GM18909 (cell line): ENCODE measurements at regions not wholly inside any gene's neighbourhood (a gene's known extent, or its start where the extent isn't known, plus 50 kb on each side); places are given as distances from the start of the nearest gene placed in this dataset.

ENCODE experiments used
- ATAC-seq: cut with Tn5 transposase; IDR thresholded peaks from one replicate; pipeline ENCODE4 v1.9.1; 2021; ENCODE audit warnings: mild to moderate bottlenecking; ENCODE audit not compliant: unreplicated experiment, poor library complexity

DNA sequence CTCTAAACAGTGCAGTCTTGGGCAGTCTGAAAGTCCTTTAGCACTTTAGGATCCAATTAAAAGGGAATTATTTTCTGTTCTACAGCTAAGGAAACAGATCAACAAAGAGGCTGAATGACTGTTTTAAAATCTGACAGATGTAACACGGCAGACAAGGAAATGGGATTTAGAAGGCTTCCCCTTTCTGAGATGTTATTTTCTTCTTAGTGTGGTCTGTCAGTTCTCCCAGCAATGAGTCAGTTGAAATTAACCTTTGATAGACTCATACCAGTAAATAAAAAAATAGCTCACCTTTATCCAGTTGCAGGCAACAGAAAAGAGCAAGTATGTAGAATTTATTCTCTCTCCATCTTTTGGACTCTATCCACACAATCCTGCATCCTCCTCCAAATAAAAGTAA lies 98.1 kb downstream of the NEDD1 start:
- ATAC-seq = no peak

DNA sequence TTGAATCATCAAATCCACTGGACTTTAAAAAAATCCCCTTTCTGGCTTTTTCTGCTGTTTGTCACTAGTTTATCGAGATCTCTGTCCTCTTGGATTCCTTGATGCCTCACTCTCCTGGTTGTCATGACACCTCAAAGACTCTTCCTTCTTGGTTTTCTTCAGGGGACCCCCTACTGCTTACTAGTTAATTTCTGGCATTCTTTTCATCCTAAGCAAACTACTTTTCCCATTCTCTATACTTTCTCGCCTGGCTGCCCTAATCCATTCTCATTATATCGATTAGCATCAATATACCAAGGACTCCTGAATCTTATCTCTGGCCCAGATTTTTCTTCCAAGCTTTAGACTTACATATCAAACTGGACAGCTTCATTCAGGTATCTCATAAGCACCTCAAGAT lies 98.6 kb downstream of the NEDD1 start:
- no peak for ATAC-seq

DNA sequence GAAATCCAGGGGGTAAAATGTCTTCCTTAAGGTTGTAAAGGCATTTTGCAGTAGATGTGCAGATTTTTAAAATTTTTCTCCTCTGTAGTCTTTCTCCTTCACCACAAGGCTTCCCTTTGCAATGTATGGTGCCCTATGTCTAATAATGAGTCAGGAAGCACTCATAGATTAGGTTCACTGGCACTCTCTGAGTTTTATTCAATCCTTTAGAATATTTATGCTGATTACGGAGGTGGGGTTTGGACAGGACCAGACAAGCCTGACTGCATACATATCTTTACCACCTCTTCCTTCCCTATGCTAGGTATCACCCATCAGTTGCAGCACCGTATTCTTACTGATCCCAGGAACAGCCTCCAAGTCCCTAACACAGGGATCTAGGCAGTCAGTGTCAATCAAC lies 99.5 kb downstream of the NEDD1 start:
- no peak for ATAC-seq

- no peak for ATAC-seq
These were observed 109.1 kb downstream of the NEDD1 start for GRCh38 chr12:97016163-97016562.

GRCh38 chr12:97017213-97017612 lies 110.2 kb downstream of the NEDD1 start:
- no peak for ATAC-seq

GRCh38 chr12:97022536-97023230 lies 115.6 kb downstream of the NEDD1 start:
- no peak for ATAC-seq

- ATAC-seq = no peak
These were observed 117.3 kb downstream of the NEDD1 start for GRCh38 chr12:97024393-97024792.

DNA sequence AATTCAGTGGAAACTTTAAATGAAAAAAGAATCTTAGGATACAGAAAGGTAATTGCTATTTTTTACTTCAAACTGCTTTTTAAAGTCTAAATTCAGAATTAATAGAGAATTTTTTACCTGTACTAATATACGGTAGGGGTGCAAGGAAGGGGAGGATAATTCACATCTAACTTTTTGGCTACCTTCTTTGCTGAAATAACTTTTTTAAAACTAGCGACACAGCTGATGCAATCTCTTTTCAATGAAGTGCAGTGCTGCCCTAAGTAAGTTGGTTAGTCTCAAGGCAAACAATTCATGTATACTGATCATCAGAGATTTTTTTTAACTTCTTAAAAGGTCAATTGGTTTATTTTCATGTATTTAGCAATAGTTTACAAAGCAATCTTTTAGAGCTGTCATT lies 119.8 kb downstream of the NEDD1 start:
- ATAC-seq = no peak

GRCh38 chr12:97027482-97027881 lies 120.4 kb downstream of the NEDD1 start:
- no peak for ATAC-seq

- ATAC-seq = no peak
These were observed 131.1 kb downstream of the NEDD1 start for GRCh38 chr12:97038131-97038530.

- ATAC-seq = no peak
These were observed 131.8 kb downstream of the NEDD1 start for GRCh38 chr12:97038834-97039233.

DNA sequence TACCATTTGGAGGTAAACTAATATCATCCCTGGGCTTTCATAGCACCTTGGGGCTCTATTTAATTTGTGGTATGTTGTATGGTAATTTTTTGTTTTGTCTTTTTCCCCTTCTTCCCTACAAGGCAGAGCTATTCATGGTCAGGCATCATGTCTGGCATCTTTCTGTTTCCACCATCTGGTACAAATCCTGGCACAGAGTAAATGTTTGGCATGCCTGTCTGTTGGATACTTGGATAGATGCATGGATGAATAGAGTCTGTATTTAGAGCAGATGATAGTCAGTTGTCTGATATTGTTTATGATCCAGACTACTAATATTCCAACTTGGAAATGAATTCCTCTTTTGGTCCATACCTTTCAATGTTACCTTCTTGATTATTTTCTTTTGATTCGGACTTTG lies 139.8 kb downstream of the NEDD1 start:
- no peak for ATAC-seq

DNA sequence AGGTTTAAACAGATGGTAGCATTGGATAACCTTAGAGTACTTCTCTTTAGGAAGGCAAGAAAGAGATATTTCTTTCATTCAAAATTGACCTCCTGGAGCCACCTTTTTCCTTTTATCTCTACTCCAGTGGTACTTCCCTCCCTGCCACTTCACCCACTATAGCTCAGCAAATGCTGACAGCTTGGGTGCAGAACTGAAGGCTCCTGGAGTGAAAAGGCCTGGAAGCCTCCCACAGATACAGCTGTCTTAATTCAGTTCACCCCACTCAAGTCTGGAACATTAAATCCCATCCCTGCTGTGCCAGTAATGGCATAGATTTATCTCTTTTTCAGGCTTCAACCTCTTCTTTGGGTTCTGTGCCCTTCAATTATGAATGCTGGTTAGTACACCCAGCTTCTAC lies 140.3 kb downstream of the NEDD1 start:
- no peak for ATAC-seq

DNA sequence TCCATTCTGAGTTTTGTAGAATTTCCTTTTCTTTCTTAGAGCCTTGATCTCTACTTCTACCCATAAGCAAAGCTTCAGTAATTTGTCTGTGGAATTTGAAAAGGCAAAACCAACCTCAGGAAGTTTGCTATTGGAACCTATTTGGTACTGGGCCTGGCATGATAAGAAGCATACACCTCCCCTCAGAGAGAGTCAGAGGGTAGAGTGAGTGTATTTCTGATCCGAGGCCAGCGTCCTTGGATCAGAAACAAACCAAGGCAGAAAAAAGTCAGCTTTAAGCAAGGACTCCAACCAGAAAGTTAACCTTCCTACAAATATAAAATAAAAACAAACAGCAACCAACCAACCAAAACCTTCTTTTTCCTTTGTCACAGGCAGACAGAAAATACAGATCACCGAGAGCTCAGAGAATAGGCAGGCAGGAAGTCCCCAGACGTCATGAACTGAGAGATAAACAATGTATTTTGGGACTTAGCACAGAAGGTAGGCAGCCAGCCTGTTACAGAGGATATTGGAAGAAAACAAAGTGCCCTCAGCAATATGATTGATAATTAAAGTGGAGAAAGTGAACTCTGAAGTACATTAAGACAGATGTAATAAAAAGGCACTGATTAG lies 141.5 kb downstream of the NEDD1 start:
- ATAC-seq = no peak

DNA sequence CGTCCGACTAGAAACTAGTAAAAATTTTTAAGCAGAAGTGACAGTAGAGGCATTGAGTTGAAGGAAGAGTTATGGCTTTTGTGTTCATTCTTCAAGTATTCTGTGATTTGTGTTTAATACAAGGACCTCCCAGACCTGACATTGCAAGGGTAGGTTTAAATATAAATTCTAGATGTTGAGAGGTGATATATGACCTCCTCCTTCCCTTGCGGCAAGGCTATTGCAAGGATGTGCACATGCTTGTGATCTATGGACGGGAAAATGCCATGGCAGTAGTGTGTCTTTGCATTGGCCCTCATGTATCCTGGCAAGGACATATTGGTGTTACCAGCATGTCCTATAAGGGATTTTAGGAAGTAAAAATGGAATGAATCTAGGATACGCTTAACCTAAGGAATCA lies 143.5 kb downstream of the NEDD1 start:
- no peak for ATAC-seq

- ATAC-seq = no peak
These were observed 144.3 kb downstream of the NEDD1 start for GRCh38 chr12:97051341-97051740.

DNA sequence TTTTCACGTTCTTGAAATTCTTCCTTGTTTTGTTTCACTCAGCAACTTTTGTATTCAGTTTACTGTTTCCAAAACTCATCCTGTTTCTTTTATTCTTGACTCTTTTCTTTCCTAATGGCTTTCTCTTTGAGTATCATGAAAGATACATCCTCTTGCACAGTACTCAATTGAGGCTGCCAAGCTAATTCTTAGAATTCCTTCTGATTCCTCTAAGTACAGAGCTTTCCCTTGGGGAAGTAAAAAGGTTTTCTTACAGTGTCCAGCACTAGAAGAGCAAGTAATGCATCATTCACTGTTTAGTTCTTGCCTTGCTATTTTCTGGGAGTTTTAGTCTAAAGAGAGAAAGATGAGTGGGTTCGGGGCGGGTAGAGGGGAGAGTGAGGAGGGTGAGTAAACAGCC lies 154.1 kb downstream of the NEDD1 start:
- ATAC-seq = no peak

- no peak for ATAC-seq
These were observed 156.4 kb downstream of the NEDD1 start for GRCh38 chr12:97063292-97063935.

DNA sequence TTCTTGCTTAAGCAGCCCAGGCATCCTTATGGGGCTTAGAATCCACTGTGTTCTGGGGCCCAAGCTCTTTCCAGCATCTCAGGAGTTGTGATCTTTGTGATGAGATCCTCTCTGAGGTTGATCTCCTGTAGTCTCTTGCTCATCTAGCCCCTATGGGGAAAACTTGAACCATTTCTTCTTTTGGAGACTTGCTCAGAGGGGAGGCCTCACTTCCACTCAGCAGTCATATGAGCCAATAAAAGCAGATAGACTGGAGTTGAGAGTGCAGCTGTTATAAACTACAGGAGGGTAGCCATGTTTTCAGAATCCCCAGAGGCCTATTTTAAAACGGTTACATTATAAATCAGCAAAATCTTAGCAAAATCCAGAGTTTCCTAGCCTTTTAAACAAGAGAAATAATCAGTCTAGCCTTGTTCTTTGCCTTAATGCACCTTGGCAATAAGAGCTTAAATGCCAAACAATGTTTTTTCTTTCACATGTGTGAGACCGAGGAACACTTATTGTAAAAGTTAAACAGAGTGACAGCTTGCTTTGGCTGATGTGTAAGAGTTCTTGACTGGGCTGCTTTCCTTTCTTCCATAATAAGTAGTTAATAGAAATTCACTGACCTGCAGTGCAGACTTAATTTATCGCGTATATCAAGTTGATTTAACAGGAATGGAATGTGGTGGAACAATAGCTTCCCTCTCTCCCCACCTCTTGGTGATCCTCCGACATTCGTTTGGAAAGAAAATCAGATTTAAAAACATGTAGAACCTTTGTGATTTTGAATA lies 168.3 kb downstream of the NEDD1 start:
- ATAC-seq = no peak

DNA sequence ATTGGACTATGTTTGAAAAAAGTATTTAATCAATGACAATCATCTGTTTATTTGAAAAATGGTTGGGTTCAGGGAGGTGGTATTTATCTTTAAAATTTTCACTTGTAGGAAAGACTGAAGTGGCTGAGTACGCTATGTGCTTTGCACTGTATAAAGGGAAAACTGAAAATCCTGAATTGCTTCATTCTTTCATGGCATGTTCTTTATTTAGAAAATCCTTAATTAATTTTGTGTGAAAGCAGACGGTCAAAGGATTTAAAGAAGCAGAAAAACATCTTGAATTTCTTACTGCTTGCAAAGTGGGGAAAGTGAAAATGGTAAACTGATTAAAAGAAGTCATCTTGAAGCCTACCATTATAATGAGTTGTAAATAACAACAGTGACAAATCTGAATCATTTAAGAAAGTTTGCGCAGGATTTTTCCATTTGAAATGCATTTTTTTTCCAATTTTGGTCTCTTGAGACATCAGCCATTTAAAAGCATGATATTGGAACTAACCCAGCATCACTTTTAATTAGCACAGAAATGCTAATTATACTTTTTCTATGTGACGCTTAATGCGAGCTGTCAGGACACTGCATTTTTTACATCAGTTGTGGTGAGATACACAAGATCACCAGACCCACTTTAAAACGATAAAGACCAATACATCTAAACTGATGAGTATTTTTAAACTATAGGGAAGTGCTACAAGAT lies 169.0 kb downstream of the NEDD1 start:
- ATAC-seq = no peak
